Motor neuron (in vitro differentiated cells): ENCODE measurements at regions not wholly inside any gene's neighbourhood (a gene's known extent, or its start where the extent isn't known, plus 50 kb on each side); places are given as distances from the start of the nearest gene placed in this dataset.

Source experiments
- ATAC-seq, 8 experiments: fragments of 200-7000 bp; cut with Tn5 transposase; replicated peaks in 6 of 8; 2 replicates each; pipeline ENCODE4 v1.8.0; 2021; ENCODE audit warnings: mild to moderate bottlenecking in 8 of 8, moderate library complexity in 8 of 8
- H3K27ac ChIP-seq, 2 donors: fragments of 250-450 bp; sonication (Bioruptor Pico); 2 replicates each; pipeline ENCODE4 v1.9.0; 2021; ENCODE audit warnings: antibody characterized with exemption in 2 of 2, mild to moderate bottlenecking in 2 of 2, moderate library complexity in 1 of 2
- H3K4me1 ChIP-seq, 2 donors: fragments of 250-450 bp; sonication (Bioruptor Pico); replicated peaks in 1 of 2; 2 replicates each; pipeline ENCODE4 v1.6.1; 2021; ENCODE audit warnings: antibody characterized with exemption in 2 of 2, mild to moderate bottlenecking in 2 of 2, moderate library complexity in 1 of 2
- H3K4me3 ChIP-seq, 5 donors: fragments of 250-450 bp; sonication (Bioruptor Pico); 2 replicates each; pipeline ENCODE4 v1.9.0; 2021; ENCODE audit warnings: antibody characterized with exemption in 5 of 5, mild to moderate bottlenecking in 5 of 5, moderate library complexity in 4 of 5
- WGBS, 10 experiments: fragments of 450-650 bp; shearing (Covaris generic); methylation state at CpG; one replicate each; pipeline ENCODE4 v1.0.0; 2022; 5-methylcytosine and 5-hydroxymethylcytosine counted together
- in situ Hi-C, 9 experiments: fragments of 400-800 bp; cut with MboI; loops; one replicate each; pipeline ENCODE4 v1.15.0; 2021; ENCODE audit warnings: low sequenced_read_pairs in 9 of 9, low pct_unique_long_range_greater_than_20kb in 2 of 9; ENCODE audit not compliant: unreplicated experiment in 9 of 9

- in situ Hi-C loops: no loop called here
- no peak overlapping the region for H3K27ac ChIP-seq
- 0 to 93% (median 40%) methylated on average over 1 to 4 of the region's 4 CpGs; no CpG with 5 or more reads in 1 of the 10 experiments for WGBS, 10 experiments
- H3K4me3 ChIP-seq: no peak overlapping the region
- ATAC-seq: peak in 5 of 8 experiments; percentile 22 to 60 (median 41)
- no peaks in the 10 kb centered on the region for H3K4me1 ChIP-seq
These were observed 728.3 kb downstream of the METTL15 start for GRCh38 chr11:28836285-28837081.

- 0 to 92% (median 40%) methylated on average over 1 to 3 of the region's 3 CpGs; no CpG with 5 or more reads in 1 of the 10 experiments for WGBS, 10 experiments
- ATAC-seq: peak in 5 of 8 experiments; percentile 22 to 75 (median 50)
- H3K27ac ChIP-seq: no peak overlapping the region
- no peak overlapping the region for H3K4me3 ChIP-seq
- in situ Hi-C loops: no loop called here
- no peaks in the 10 kb centered on the region for H3K4me1 ChIP-seq
These were observed 727.6 kb downstream of the METTL15 start for GRCh38 chr11:28835790-28836189.

GRCh38 chr11:28835317-28835716, 727.1 kb downstream of the METTL15 start:
- no peak for ATAC-seq
- no peaks in the 10 kb centered on the region for H3K4me1 ChIP-seq
- no peak overlapping the region for H3K4me3 ChIP-seq
- in situ Hi-C loops: no loop called here
- no peak overlapping the region for H3K27ac ChIP-seq

GRCh38 chr11:28834877-28835276, 726.7 kb downstream of the METTL15 start:
- H3K4me3 ChIP-seq: no peak overlapping the region
- in situ Hi-C loops: no loop called here
- 5 to 67% (median 32%) methylated on average over 1 to 3 of the region's 3 CpGs for WGBS, 10 experiments
- peak in 2 of 8 experiments; percentile 52 to 73 for ATAC-seq
- no peaks in the 10 kb centered on the region for H3K4me1 ChIP-seq
- H3K27ac ChIP-seq: no peak overlapping the region

- in situ Hi-C loops: no loop called here
- H3K4me3 ChIP-seq: no peak overlapping the region
- 0 to 100% (median 93%) methylated on average over 1 to 2 of the region's 2 CpGs; no CpG with 5 or more reads in 1 of the 10 experiments for WGBS, 10 experiments
- ATAC-seq: no peak
- no peaks in the 10 kb centered on the region for H3K4me1 ChIP-seq
- no peak overlapping the region for H3K27ac ChIP-seq
These were observed 725.5 kb downstream of the METTL15 start for GRCh38 chr11:28833670-28834069.

- no peak for ATAC-seq
These were observed 725.0 kb downstream of the METTL15 start for GRCh38 chr11:28833169-28833568.

GRCh38 chr11:28826807-28827206, 718.6 kb downstream of the METTL15 start:
- ATAC-seq: no peak
- 57 to 100% (median 94%) methylated on average over 1 of the region's 1 CpG; no CpG with 5 or more reads in 1 of the 10 experiments for WGBS, 10 experiments
- Histone ChIP-seq H3K4me3 (no peak overlapping the region), H3K4me1 (no peaks in the 10 kb centered on the region), H3K27ac (no peak overlapping the region)
- in situ Hi-C loops: no loop called here

More at GRCh38 chr11:28833169-28833568, 725.0 kb downstream of the METTL15 start:
- Histone ChIP-seq H3K4me1 (no peaks in the 10 kb centered on the region), H3K4me3 (no peak overlapping the region), H3K27ac (no peak overlapping the region)
- 14 to 71% (median 23%) methylated on average over 1 to 2 of the region's 2 CpGs; no CpG with 5 or more reads in 6 of the 10 experiments for whole genome bisulfite sequencing, 10 experiments
- in situ Hi-C loops: no loop called here

GRCh38 chr11:28822576-28822975, 714.4 kb downstream of the METTL15 start:
- in situ Hi-C loops: no loop called here
- no peaks in the 10 kb centered on the region for H3K4me1 ChIP-seq
- H3K27ac ChIP-seq: no peak overlapping the region
- ATAC-seq: no peak
- WGBS, 10 experiments: 40 to 100% (median 67%) methylated on average over 1 to 4 of the region's 4 CpGs; no CpG with 5 or more reads in 1 of the 10 experiments
- no peak overlapping the region for H3K4me3 ChIP-seq

GRCh38 chr11:28820296-28820989, 712.3 kb downstream of the METTL15 start:
- ATAC-seq: peak in 1 of 8 experiments; percentile 71
- WGBS, 10 experiments: 5 to 94% (median 70%) methylated on average over 1 to 2 of the region's 2 CpGs; no CpG with 5 or more reads in 1 of the 10 experiments
- Histone ChIP-seq H3K4me3 (no peak overlapping the region), H3K4me1 (no peaks in the 10 kb centered on the region), H3K27ac (no peak overlapping the region)
- in situ Hi-C loops: no loop called here

- in situ Hi-C loops: no loop called here
- 27 to 86% (median 45%) methylated on average over 1 to 4 of the region's 4 CpGs; no CpG with 5 or more reads in 2 of the 10 experiments for WGBS, 10 experiments
- H3K4me1 ChIP-seq: no peaks in the 10 kb centered on the region
- no peak overlapping the region for H3K27ac ChIP-seq
- ATAC-seq: no peak
- H3K4me3 ChIP-seq: no peak overlapping the region
These were observed 711.6 kb downstream of the METTL15 start for GRCh38 chr11:28819741-28820140.

GRCh38 chr11:28815110-28815509, 706.9 kb downstream of the METTL15 start:
- in situ Hi-C loops: no loop called here
- 15 to 86% (median 53%) methylated on average over 2 to 4 of the region's 4 CpGs; no CpG with 5 or more reads in 2 of the 10 experiments for WGBS, 10 experiments
- Histone ChIP-seq H3K4me1 (no peaks in the 10 kb centered on the region), H3K27ac (no peak overlapping the region), H3K4me3 (no peak overlapping the region)
- no peak for ATAC-seq

GRCh38 chr11:28808771-28809170, 700.6 kb downstream of the METTL15 start:
- in situ Hi-C loops: no loop called here
- no peak for ATAC-seq
- Histone ChIP-seq H3K4me1 (no peaks in the 10 kb centered on the region), H3K4me3 (no peak overlapping the region), H3K27ac (no peak overlapping the region)

GRCh38 chr11:28799316-28799715, 691.1 kb downstream of the METTL15 start:
- in situ Hi-C loops: no loop called here
- no peak overlapping the region for H3K4me3 ChIP-seq
- H3K27ac ChIP-seq: no peak overlapping the region
- no peaks in the 10 kb centered on the region for H3K4me1 ChIP-seq
- no peak for ATAC-seq
- 43 to 100% (median 79%) methylated on average over 1 to 2 of the region's 2 CpGs; no CpG with 5 or more reads in 2 of the 10 experiments for WGBS, 10 experiments
